GM23248 (cell line): ENCODE measurements at regions not wholly inside any gene's neighbourhood (a gene's known extent, or its start where the extent isn't known, plus 50 kb on each side); places are given as distances from the start of the nearest gene placed in this dataset.

Experiments used
- EZH2 ChIP-seq: fragments of 200-600 bp; sonication (generic); IDR thresholded peaks from 2 replicates; pipeline ENCODE4 v1.6.1; 2018; ENCODE audit warnings: antibody characterized with exemption, mild to moderate bottlenecking; ENCODE audit not compliant: insufficient read depth, poor library complexity, severe bottlenecking
- EZH2phosphoT487 ChIP-seq: fragments of 200-600 bp; sonication (generic); IDR thresholded peaks from 2 replicates; pipeline ENCODE4 v1.6.1; 2018; ENCODE audit warnings: antibody characterized with exemption, moderate library complexity, mild to moderate bottlenecking, low read depth; ENCODE audit not compliant: insufficient read depth

GRCh38 chr6:9675122-9675521, 739.8 kb downstream of the TFAP2A start:
- no peak for TF ChIP-seq EZH2
- no peak for TF ChIP-seq EZH2phosphoT487
